NCI-H526 (cell line): ENCODE measurements at regions not wholly inside any gene's neighbourhood (a gene's known extent, or its start where the extent isn't known, plus 50 kb on each side); places are given as distances from the start of the nearest gene placed in this dataset.

ENCODE experiments used
- DNase-seq, 2 experiments: peaks; one replicate each; lab custom pipeline; 2025; lab: John Stamatoyannopoulos, UW

- DNase-seq: no peak
Observed at GRCh38 chr16:5903153-5903552, 805.6 kb upstream of the EEF2KMT start.

DNA sequence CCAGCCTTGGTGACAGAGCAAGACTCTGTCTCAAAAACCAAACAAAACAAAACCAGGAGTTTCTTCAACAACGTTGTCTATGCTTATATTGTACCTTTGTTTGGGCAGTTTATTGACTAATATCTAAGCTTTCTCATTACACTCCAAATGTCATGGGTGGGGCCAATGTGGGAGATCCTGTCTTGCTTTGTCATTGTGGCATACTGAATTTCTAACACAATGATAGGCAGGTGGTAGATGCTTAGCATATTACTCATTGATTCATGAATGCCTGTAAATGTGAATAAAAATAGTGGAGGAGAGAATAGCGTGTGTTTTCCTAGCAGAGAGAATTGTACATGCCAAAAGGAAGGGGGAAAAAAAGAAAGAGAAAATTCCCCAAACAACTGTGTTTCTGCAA is 802.5 kb upstream of the EEF2KMT start:
- no peak for DNase-seq

DNA sequence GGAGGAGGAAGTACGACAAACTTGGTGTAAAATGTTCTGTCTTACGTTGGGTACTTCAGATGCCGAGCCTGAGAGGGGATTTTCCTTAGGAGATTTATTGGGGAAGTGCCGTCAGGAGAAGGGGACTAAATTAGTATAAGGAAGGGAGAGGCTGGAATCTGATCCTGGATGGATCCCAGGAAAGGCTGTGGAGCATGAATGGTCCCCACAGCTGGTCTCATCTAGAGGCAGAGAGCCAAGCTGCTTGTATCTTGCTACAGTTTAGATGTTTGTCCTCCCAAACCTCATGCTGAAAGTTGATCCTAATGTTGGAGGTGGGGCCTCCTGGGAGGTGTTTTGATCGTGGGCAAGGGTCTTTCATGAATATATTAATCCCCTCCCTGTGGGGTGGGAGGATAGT is 798.4 kb upstream of the EEF2KMT start:
- no peak for DNase-seq

DNA sequence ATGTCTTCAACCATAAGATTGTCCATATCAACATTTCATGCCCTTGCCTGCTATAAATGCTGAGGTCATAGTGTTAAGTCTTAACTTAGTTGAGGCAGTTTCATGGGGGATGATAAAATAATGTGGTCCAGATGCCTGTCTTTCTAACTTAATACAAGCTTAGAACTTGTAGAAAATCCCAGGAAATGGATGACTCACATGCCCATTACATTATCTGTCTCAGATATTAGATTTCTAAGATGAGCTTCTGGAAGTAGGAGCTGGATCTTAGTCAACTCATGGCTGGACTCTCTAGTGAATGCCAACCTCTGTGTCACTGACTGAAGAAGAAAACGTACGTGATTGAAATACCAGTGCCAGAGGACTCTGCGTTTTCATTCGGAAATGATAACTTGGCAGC is 797.5 kb upstream of the EEF2KMT start:
- DNase-seq: no peak

DNA sequence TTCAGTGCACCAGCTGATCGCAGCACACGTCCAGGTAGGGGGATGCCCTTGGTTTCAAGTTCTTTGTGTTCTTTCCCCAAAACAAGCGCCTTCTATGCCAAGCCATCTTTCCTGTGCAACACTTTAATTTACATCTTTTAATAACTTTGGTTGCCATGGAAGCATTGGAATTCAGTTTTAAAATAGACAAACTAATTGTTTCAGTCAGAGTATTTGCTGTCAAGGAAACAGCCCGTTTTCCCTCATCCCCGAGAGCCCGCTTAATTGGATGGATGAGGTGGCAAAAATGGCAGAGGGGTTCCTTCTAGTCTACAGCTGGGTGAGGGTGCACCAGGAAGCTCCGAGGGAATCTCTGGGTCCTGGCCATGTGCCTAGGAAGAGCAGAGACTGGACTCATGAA is 793.7 kb upstream of the EEF2KMT start:
- DNase-seq: no peak

DNA sequence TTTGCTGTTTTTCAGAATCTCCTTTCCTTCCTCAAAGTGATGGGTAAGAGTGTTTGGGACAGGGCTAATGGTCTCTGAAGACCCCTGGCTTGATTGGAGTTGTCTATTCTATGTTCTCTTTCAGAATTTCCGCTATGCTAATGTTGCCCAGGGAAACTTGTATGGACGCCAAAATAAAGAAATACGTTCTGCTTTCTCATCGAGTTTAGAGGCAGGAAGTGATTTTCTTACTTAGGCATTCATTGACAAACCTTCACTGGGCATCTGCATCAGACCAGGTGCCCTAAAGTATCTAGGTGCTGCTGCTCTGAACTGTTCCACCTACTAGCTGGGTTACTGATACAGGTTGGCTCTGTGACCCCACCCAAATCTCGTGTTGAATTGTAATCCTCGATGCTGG is 787.9 kb upstream of the EEF2KMT start:
- no peak for DNase-seq

DNA sequence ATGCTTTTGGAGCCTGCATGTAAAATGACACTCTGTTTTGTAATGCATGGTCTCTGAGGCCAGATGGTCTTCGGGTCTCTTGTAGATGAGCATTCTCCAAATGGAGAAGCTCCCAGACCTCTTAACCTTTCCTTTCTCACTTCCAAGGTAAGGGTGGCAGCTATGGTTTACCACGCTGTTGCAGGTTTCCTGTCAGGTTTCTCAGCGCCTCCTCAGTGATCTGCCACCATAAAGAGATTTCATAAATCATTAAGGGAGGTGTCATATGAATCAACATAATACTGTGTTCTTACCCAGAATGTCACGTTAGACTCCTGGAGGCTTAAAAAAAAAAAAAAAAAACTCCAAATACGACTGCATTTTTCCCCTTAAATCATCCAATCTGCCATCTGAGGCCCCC is 787.4 kb upstream of the EEF2KMT start:
- DNase-seq: no peak

DNA sequence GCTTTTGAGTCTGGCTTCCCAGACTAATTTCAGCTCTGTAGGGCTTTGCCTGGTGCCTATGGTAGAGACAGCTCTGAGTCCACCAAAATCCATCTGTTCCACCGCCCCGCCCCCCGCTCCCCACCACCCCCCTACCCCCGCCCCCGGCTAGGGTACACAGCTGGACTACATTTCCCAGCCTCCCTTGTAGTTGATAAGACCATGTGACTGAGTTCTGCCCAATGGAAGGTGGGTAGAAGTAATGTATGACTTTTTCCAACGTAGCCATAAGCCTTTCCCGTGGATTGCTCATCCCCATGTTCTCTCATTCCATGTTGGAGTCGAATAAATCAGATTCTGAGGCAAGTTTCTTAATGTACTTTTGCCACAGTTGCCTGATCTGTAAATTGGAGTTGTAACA is 786.7 kb upstream of the EEF2KMT start:
- no peak for DNase-seq

GRCh38 chr16:5882087-5882640 is 784.6 kb upstream of the EEF2KMT start:
- DNase-seq: no peak

GRCh38 chr16:5875416-5875815 is 777.8 kb upstream of the EEF2KMT start:
- no peak for DNase-seq

DNA sequence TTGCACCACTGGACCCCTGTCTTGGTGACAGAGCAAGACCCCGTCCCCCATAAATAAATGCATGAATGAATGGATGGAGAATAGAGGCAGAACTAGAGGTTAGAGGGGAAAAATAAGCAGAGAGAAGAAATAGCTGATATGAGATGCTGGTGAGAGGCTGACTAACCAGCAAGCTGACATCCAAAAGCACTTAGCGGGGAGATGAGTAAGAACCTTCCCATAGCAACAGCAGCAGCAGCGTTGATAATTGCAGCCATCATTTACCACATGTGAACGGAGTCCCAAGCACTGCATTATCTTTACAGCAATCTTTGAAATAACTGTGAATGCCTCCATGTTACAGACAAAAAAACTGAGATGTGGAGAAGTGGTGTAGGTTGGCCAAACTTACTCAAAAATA is 777.3 kb upstream of the EEF2KMT start:
- DNase-seq: no peak

- no peak for DNase-seq
Observed at GRCh38 chr16:5873221-5873620, 775.6 kb upstream of the EEF2KMT start.

DNA sequence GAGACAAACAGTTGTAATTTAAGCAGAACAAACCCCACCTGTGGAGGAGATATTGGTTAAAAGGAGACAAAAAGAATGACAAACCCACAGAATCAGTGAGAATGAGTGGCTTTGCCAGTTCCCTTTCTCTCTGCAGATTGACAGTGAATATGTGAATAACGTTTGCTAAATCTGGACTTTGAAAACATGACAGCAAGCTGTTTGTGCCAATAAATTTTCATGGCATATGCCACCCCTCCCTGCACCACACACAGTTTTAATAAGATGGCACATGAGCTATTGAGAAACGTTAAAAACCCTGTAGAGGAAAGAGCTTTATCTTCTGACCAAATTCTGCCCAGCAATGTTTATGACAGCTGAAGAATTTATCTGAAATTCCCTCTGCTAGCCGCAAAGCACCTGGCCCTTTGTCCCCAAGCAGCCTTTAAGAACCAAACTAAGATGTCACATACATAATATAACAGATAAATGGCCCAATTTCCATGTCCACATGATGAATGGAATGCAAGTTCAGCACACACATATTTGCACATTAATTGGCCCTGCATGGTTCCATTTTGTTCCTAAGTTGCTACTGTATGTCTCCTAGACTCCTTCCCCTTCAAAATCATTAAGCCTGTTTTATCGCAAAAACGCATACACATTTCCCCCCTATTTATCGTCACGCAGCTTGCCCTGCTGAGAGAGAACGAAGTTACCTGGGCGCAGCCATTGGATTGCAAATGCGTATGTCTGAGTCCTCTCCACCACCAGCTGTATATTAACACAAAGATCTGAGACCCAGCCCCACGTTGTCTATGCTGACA is 773.5 kb upstream of the EEF2KMT start:
- no peak for DNase-seq

- no peak for DNase-seq
Observed at GRCh38 chr16:5867250-5867649, 769.7 kb upstream of the EEF2KMT start.

DNA sequence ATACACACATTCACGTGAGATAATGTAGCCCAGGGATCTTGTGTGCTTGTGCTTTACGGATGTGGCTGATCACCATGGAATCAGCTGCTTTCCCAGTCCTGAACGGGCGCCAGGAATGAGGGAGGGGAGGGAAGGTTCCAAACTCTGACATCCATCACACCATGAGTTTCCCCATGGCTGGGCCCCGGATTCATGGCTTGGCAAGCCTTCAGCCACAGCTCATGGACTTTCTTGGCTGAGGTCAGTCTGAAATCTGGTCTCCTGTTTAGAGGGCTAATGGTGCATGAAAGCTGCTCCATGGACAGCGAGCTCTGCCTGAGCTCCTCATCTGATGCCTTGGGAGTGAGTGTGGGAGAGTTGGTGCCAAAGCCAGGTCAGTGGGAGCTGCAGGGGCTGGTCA is 767.6 kb upstream of the EEF2KMT start:
- no peak for DNase-seq

DNA sequence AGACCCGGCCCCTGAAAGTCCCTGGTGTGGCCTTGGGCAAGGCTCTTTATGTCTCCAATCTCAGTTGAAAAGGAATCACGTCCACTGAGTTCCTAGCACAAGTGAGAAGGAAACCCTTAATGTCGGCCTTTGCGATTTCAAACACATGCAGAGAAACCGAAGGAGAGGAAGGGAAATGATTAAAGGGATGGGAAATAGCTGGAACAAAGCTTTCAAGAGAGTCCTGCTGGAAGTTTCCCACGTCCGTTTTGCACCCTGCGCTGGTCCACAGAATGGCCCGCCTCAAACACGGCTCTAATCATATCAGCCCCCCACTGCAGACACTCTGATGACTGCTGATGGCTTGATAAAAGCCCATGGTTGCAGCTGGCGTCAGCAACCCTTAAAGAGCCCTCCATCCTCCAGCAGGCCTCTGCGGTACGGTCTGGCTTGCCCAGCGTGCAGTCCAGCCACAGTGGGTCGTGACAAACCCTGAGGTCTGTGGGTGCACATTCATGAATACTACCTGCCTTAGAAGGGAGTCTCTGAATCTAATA is 765.5 kb upstream of the EEF2KMT start:
- DNase-seq: no peak

GRCh38 chr16:5862103-5862840 is 764.7 kb upstream of the EEF2KMT start:
- DNase-seq: no peak

- DNase-seq: no peak
Observed at GRCh38 chr16:5861241-5861640, 763.6 kb upstream of the EEF2KMT start.

GRCh38 chr16:5858180-5858579 is 760.6 kb upstream of the EEF2KMT start:
- no peak for DNase-seq

DNA sequence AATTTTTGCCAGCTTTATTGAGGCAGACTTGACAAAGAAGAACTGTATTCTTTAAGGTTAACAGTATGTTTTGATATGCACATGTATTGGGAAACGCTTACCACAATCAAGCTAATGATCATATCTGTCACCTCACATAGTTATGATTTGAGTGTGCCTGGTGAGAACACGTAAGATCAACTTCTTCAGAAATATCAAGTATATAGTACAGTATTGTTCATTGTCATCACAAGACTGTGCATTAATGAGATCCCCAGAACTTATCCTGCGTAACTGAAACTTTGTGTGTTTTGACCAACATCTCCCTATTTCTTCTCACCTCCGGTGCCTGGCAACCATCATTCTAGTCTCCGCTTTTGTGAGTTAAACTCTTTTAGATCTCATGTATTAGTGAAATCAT is 756.4 kb upstream of the EEF2KMT start:
- no peak for DNase-seq

GRCh38 chr16:5852151-5852550 is 754.6 kb upstream of the EEF2KMT start:
- DNase-seq: no peak

GRCh38 chr16:5851393-5851982 is 753.9 kb upstream of the EEF2KMT start:
- no peak for DNase-seq
